Stimulated activated CD8-positive, alpha-beta memory T cell treated with anti-CD3 and anti-CD28 coated beads, Interleukin-7, amount 100 ng/mL, for 4 hours (primary cell): ENCODE measurements at regions not wholly inside any gene's neighbourhood (a gene's known extent, or its start where the extent isn't known, plus 50 kb on each side); places are given as distances from the start of the nearest gene placed in this dataset.
A peak's percentile ranks its signal among the peaks of the same experiment; 100 is the strongest.
"Not testable (repeated sequence)": the region's sequence is repeated elsewhere in the genome, so short reads cannot be mapped to it uniquely, and the experiment has no call there.

Experiments
- DNase-seq, 2 donors: peaks; one replicate each; pipeline ENCODE4 v3.0.0-alpha.2; 2020; ENCODE audit warnings: low read depth in 2 of 2

GRCh38 chr9:41018948-41019347 lies 109.5 kb downstream of the FOXD4L6 start:
- not testable (repeated sequence) for DNase-seq

- not testable (repeated sequence) for DNase-seq
Observed at GRCh38 chr9:41016699-41017098, 111.8 kb downstream of the FOXD4L6 start.

- DNase-seq: not testable (repeated sequence)
Observed at GRCh38 chr9:40999952-41000700, 128.4 kb downstream of the FOXD4L6 start.

- not testable (repeated sequence) for DNase-seq
Observed at GRCh38 chr9:40995490-40995889, 133.0 kb downstream of the FOXD4L6 start.

GRCh38 chr9:40993842-40994241 lies 134.6 kb downstream of the FOXD4L6 start:
- DNase-seq: not testable (repeated sequence)

GRCh38 chr9:40993375-40993774 lies 135.1 kb downstream of the FOXD4L6 start:
- not testable (repeated sequence) for DNase-seq

GRCh38 chr9:40992472-40992821 lies 136.0 kb downstream of the FOXD4L6 start:
- DNase-seq: not testable (repeated sequence)

- DNase-seq: peak; percentile 96 to 97
Observed at GRCh38 chr9:40991741-40992471, 136.6 kb downstream of the FOXD4L6 start.

- not testable (repeated sequence) for DNase-seq
Observed at GRCh38 chr9:40991100-40991740, 137.3 kb downstream of the FOXD4L6 start.

GRCh38 chr9:40986332-40986731 lies 142.1 kb downstream of the FOXD4L6 start:
- not testable (repeated sequence) for DNase-seq

- not testable (repeated sequence) for DNase-seq
Observed at GRCh38 chr9:40975351-40975750, 153.1 kb downstream of the FOXD4L6 start.

- DNase-seq: not testable (repeated sequence)
Observed at GRCh38 chr9:40974912-40975311, 153.6 kb downstream of the FOXD4L6 start.

- not testable (repeated sequence) for DNase-seq
Observed at GRCh38 chr9:40971773-40972172, 156.7 kb downstream of the FOXD4L6 start.

GRCh38 chr9:40970340-40970739 lies 158.1 kb downstream of the FOXD4L6 start:
- DNase-seq: not testable (repeated sequence)

GRCh38 chr9:40962461-40962860 lies 166.0 kb downstream of the FOXD4L6 start:
- DNase-seq: not testable (repeated sequence)

- not testable (repeated sequence) for DNase-seq
Observed at GRCh38 chr9:40951876-40952494, 176.5 kb downstream of the FOXD4L6 start.

GRCh38 chr9:40946228-40946627 lies 182.3 kb downstream of the FOXD4L6 start:
- DNase-seq: not testable (repeated sequence)

GRCh38 chr9:40942730-40943129 lies 185.8 kb downstream of the FOXD4L6 start:
- DNase-seq: not testable (repeated sequence)

- DNase-seq: not testable (repeated sequence)
Observed at GRCh38 chr9:40939888-40940209, 188.6 kb downstream of the FOXD4L6 start.

- not testable (repeated sequence) for DNase-seq
Observed at GRCh38 chr9:40939201-40939887, 189.1 kb downstream of the FOXD4L6 start.

GRCh38 chr9:40935336-40935735 lies 193.1 kb downstream of the FOXD4L6 start:
- DNase-seq: no peak
